Activated T-cell treated with anti-CD3 and anti-CD28 coated beads, Interleukin-2, amount 50 U/mL, for 24 hours (primary cell): ENCODE measurements at regions not wholly inside any gene's neighbourhood (a gene's known extent, or its start where the extent isn't known, plus 50 kb on each side); places are given as distances from the start of the nearest gene placed in this dataset.

Experiments used
- DNase-seq: peaks from one replicate; pipeline ENCODE4 v3.0.0-alpha.2; 2020
- H3K27ac Mint-ChIP-seq: 2 replicates; pipeline ENCODE4 v1.8.0; 2020; ENCODE audit warnings: mild to moderate bottlenecking, mixed read lengths
- H3K27me3 Mint-ChIP-seq: 2 replicates; pipeline ENCODE4 v1.8.0; 2020; ENCODE audit warnings: mixed read lengths
- H3K36me3 Mint-ChIP-seq: 2 replicates; pipeline ENCODE4 v1.8.0; 2020; ENCODE audit warnings: low read depth, mixed read lengths
- H3K4me1 Mint-ChIP-seq: 2 replicates; pipeline ENCODE4 v1.8.0; 2020; ENCODE audit warnings: low read depth, mixed read lengths
- H3K4me3 Mint-ChIP-seq: 2 replicates; pipeline ENCODE4 v1.8.0; 2020; ENCODE audit warnings: mild to moderate bottlenecking, moderate library complexity, mixed read lengths
- H3K9me3 Mint-ChIP-seq: 2 replicates; pipeline ENCODE4 v1.8.0; 2020; ENCODE audit warnings: mixed read lengths

DNA sequence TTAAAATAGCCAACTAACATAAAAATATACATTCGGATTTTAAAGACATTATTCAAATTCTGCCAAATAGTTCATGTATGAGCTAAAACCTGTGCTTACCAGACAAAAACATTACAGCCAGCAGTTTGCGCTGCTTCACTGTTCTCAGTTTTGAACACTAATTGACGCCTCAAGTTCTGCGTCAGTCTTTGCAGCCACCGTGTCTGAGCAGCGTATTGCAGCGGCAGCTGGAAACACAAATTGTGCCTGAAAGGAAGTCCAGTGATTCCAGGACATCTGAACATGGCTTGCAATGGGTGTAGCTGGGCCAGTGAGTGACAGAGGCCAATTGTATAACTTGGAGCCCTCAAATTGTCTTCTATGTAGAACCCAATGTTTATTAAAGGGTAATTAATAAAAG lies 267.6 kb downstream of the TFCP2L1 start:
- Mint-ChIP-seq H3K9me3 (no peaks in the 10 kb centered on the region), H3K4me3 (no peak overlapping the region), H3K27ac (no peak overlapping the region), H3K27me3 (peaks cover 17% of the 10 kb centered on the region), H3K4me1 (no peaks in the 10 kb centered on the region), H3K36me3 (no peaks in the 10 kb centered on the region)
- no peak for DNase-seq

DNA sequence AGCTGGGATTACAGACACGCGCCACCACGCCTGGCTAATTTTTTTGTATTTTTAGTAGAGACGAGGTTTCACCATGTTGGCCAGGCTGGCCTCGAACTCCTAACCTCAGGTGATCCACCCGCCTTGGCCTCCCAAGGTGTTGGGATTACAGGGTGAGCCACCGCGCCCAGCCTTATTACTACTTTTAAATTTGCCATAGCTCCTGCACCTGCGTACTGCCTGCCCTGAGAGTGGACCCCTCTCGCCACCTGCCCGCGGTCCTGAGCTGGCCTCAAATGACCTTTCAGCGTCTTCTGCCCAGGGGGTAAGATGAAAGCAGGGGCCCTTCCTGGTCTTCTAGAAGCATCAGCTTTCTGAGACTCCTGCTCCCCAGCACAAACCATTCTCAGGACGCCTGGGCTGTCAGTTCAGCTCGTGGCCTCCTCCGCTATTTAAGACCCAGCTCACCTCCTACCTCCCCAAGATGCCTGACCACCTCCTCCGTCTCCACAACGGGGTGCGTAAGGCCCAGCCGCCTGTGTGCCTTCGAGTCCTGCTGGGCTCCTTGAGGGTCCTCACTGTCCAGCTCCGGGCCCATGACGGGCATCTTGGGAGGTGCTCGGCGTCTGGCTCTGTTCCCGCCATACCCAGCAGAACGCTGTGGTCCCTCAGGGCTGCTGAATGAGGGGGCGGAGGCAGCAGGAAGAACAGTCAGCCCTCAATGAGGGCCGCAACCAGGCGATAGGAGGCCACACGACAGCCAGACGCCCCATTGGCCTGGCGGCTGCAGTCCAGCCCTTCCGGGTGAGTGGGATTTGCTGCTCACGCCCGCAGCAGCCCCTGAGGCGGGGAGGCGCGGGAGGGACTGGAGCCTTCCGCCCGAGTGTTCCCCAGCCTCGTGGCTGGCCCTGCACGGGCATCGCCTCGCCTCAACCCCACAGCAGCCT lies 266.6 kb downstream of the TFCP2L1 start:
- no peak overlapping the region for H3K4me3 Mint-ChIP-seq
- no peaks in the 10 kb centered on the region for H3K36me3 Mint-ChIP-seq
- no peaks in the 10 kb centered on the region for H3K4me1 Mint-ChIP-seq
- no peak for DNase-seq
- H3K27me3 Mint-ChIP-seq: peaks cover 17% of the 10 kb centered on the region
- H3K9me3 Mint-ChIP-seq: no peaks in the 10 kb centered on the region
- no peak overlapping the region for H3K27ac Mint-ChIP-seq

DNA sequence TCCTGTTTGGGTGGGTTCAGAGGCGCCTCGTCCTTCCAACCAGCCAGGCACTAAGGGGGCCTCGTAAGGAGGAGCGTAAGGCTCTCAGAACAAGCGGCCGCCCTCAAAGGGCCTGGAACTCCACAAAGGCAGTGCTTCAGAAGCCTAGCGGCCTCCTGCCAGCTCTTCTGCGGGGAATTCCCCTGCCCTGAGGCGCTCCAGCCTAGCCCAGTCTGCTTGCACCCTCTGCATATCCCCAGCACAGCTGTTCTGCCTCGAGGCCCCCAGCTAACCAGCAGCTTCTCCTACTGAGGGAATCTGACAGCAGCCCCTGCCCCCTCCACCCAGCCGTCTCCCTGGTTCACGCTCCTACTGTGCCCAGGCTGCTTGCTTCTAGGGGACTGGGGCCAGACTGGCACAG lies 265.9 kb downstream of the TFCP2L1 start:
- Mint-ChIP-seq H3K36me3 (no peaks in the 10 kb centered on the region), H3K4me3 (no peak overlapping the region), H3K4me1 (no peaks in the 10 kb centered on the region), H3K27me3 (peaks cover 17% of the 10 kb centered on the region), H3K27ac (no peak overlapping the region), H3K9me3 (peaks cover 3% of the 10 kb centered on the region)
- DNase-seq: no peak

GRCh38 chr2:121019756-121020155 lies 265.2 kb downstream of the TFCP2L1 start:
- no peak overlapping the region for H3K4me3 Mint-ChIP-seq
- DNase-seq: no peak
- no peaks in the 10 kb centered on the region for H3K4me1 Mint-ChIP-seq
- H3K27ac Mint-ChIP-seq: no peak overlapping the region
- no peaks in the 10 kb centered on the region for H3K36me3 Mint-ChIP-seq
- H3K27me3 Mint-ChIP-seq: peaks cover 17% of the 10 kb centered on the region
- peaks cover 3% of the 10 kb centered on the region for H3K9me3 Mint-ChIP-seq

DNA sequence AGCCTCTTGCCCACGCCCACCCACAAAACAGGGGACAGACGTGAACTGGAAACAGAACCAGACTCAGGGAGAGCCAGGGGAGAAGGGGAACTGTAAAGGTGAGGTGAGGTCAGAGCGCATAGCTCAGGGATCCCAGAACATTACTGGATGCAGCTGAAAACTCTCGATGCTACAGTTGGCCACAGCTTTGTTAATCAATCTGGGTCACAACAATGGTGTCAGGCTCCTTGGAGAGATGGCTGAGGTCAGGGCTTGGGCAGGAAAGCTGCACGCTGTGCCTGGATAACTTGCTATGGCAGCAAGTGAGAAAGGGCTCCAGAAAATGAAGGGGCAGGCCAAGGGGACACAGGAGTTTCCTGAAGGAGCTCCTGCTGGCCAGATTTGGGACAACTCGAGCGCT lies 263.3 kb downstream of the TFCP2L1 start:
- peaks cover 3% of the 10 kb centered on the region for H3K9me3 Mint-ChIP-seq
- no peak overlapping the region for H3K4me3 Mint-ChIP-seq

GRCh38 chr2:121028577-121028976 lies 256.4 kb downstream of the TFCP2L1 start:
- Mint-ChIP-seq H3K27me3 (peaks cover 13% of the 10 kb centered on the region), H3K27ac (no peak overlapping the region), H3K36me3 (no peaks in the 10 kb centered on the region), H3K4me1 (no peaks in the 10 kb centered on the region), H3K4me3 (no peak overlapping the region), H3K9me3 (peaks cover 3% of the 10 kb centered on the region)
- no peak for DNase-seq

More for the DNA sequence above, 263.3 kb downstream of the TFCP2L1 start:
- no peaks in the 10 kb centered on the region for H3K4me1 Mint-ChIP-seq
- no peaks in the 10 kb centered on the region for H3K36me3 Mint-ChIP-seq
- peaks cover 15% of the 10 kb centered on the region for H3K27me3 Mint-ChIP-seq
- no peak overlapping the region for H3K27ac Mint-ChIP-seq
- no peak for DNase-seq

- no peaks in the 10 kb centered on the region for H3K36me3 Mint-ChIP-seq
- no peaks in the 10 kb centered on the region for H3K4me1 Mint-ChIP-seq
- no peak for DNase-seq
- no peaks in the 10 kb centered on the region for H3K9me3 Mint-ChIP-seq
- H3K27me3 Mint-ChIP-seq: peaks cover 16% of the 10 kb centered on the region
- H3K27ac Mint-ChIP-seq: no peak overlapping the region
- H3K4me3 Mint-ChIP-seq: no peak overlapping the region
Observed at GRCh38 chr2:121030523-121030922, 254.5 kb downstream of the TFCP2L1 start.

DNA sequence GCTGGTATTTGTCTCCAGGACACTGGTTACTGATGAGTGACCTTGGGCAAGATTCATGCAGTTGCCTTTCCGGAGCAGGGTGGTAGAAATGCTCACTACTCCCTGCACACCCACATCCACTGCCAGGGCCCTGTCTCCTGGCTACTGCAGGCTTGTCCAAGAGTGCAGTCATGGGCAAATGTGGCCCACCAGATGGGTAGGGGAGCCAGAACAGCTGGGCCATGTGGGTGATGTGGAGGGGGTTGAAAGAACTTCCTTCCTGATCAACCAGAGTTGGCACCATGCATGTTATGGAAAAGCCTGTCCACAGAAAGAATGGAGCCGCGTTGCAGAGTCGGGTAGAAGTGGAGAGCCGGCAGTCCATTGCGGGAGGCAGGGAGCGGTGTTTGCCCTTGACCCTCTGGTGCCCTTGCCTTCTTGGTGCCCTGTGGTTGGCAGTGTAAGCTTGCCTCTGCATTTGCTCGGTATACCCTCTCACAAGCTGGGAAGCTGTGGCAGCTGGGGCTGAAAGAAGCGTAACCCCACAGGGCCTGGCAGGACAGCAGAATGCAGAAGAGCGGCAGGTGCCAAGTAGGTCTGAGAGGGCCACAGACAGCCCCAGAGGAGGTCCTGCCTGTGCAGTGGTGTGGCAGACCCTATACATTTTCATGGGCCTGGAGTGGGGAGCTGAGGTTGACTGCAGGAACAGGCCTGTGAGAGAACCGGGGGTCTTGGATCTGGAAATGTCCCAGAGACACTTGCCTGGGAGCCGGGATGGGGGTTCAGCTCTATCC lies 253.2 kb downstream of the TFCP2L1 start:
- Mint-ChIP-seq H3K4me3 (no peak overlapping the region), H3K27ac (no peak overlapping the region), H3K9me3 (no peaks in the 10 kb centered on the region), H3K27me3 (peaks cover 16% of the 10 kb centered on the region), H3K4me1 (no peaks in the 10 kb centered on the region), H3K36me3 (no peaks in the 10 kb centered on the region)
- DNase-seq: no peak

DNA sequence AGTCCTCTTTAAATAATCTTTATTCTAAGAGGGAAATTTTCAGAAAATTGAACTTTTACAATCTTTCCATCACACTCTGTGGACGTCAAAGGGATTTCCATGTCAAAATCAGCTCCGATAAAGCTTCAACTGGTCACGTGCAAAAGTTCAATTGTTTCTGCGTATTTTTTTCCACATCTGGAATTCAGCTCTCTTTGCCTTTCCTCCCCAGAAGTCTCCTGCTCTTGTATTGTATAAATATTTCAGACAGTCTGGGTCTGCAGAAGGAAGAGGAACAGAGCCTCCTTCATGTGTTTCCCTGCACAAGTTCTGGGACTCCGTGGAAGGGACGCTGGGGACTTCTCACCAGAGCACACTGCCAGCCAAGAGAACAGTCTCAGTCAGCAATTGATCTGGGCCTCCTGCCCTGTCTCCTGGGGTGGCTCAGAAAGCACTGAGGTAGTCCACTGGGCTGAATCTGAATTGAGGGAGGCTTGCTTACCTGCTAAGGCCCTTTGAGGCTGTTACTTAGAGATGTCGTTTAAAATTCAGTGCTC lies 251.5 kb downstream of the TFCP2L1 start:
- H3K9me3 Mint-ChIP-seq: no peaks in the 10 kb centered on the region
- H3K27ac Mint-ChIP-seq: no peak overlapping the region
- peaks cover 20% of the 10 kb centered on the region for H3K27me3 Mint-ChIP-seq
- DNase-seq: no peak
- no peak overlapping the region for H3K4me3 Mint-ChIP-seq
- no peaks in the 10 kb centered on the region for H3K4me1 Mint-ChIP-seq
- H3K36me3 Mint-ChIP-seq: no peaks in the 10 kb centered on the region

DNA sequence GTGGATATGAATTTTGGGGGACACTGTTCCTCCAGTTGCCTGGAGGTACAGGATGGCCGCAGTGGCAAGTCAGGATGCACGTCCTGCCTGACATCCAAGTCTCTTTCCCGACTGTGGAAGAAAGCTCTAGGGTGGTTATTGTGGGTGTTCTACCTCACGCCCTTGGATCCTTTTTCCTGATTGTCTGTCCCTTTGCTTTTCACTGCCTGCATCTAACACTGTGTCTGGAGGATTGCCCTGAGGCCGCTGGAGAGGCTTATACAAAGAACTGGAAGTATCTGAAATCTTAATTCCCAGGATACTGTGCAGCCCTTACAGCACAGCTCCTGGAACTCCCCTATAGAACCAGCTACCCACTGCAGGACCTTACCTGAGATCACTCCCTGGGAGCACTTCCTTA lies 250.5 kb downstream of the TFCP2L1 start:
- H3K4me1 Mint-ChIP-seq: no peaks in the 10 kb centered on the region
- H3K27me3 Mint-ChIP-seq: peaks cover 20% of the 10 kb centered on the region
- no peaks in the 10 kb centered on the region for H3K36me3 Mint-ChIP-seq
- no peak overlapping the region for H3K27ac Mint-ChIP-seq
- no peaks in the 10 kb centered on the region for H3K9me3 Mint-ChIP-seq
- no peak for DNase-seq
- no peak overlapping the region for H3K4me3 Mint-ChIP-seq

DNA sequence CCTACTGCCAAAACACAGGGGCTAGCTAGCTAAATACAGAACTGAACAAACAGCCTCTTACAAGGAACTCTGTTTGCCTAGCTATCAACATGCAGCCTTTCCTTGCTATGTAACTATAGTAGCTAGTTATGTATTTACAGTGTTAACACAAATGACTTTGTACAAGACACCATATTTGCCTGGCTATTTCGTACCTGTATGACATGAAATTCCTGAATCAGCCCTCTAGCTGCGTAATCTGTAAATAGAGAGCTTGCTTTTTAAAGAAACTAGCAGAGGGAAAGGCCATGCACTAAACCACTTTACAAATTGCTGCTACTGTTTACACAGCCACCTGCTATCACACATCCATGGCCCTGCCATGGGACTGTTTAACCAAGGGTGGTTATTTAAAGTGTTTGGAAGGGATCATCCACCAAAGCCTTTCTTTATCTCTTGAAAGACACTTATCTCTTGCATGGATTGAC lies 248.7 kb downstream of the TFCP2L1 start:
- peaks cover 12% of the 10 kb centered on the region for H3K27me3 Mint-ChIP-seq
- H3K4me1 Mint-ChIP-seq: no peaks in the 10 kb centered on the region
- DNase-seq: no peak
- H3K4me3 Mint-ChIP-seq: no peak overlapping the region
- no peaks in the 10 kb centered on the region for H3K9me3 Mint-ChIP-seq
- no peak overlapping the region for H3K27ac Mint-ChIP-seq
- H3K36me3 Mint-ChIP-seq: no peaks in the 10 kb centered on the region

DNA sequence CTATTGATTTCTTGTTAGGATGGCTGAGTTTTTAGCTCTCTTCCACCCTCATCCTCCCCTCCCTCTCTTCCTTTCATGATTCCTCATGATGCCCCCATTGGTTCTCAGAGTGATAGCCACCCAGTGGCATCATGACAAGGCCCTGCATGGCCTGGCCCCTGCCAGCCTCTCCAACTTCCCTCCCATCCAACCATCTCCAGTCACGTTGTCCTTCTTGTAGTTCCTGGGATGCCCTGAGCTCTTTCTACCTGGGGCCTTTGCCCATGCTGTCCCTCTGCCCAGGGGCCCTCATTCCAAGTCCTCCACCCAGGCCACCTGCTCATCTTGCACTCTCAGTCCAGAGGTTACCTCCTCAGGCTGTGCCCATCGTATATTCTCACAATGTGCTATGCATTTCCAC lies 247.5 kb downstream of the TFCP2L1 start:
- no peaks in the 10 kb centered on the region for H3K4me1 Mint-ChIP-seq
- no peak overlapping the region for H3K27ac Mint-ChIP-seq
- no peaks in the 10 kb centered on the region for H3K36me3 Mint-ChIP-seq
- DNase-seq: no peak
- H3K9me3 Mint-ChIP-seq: no peaks in the 10 kb centered on the region
- H3K27me3 Mint-ChIP-seq: peaks cover 7% of the 10 kb centered on the region
- H3K4me3 Mint-ChIP-seq: no peak overlapping the region

- H3K4me1 Mint-ChIP-seq: no peaks in the 10 kb centered on the region
- no peak overlapping the region for H3K27ac Mint-ChIP-seq
- no peaks in the 10 kb centered on the region for H3K36me3 Mint-ChIP-seq
- no peak for DNase-seq
- H3K27me3 Mint-ChIP-seq: peaks cover 7% of the 10 kb centered on the region
- no peak overlapping the region for H3K4me3 Mint-ChIP-seq
- no peaks in the 10 kb centered on the region for H3K9me3 Mint-ChIP-seq
Observed at GRCh38 chr2:121038031-121038430, 247.0 kb downstream of the TFCP2L1 start.

GRCh38 chr2:121038431-121038830 lies 246.6 kb downstream of the TFCP2L1 start:
- no peaks in the 10 kb centered on the region for H3K36me3 Mint-ChIP-seq
- no peaks in the 10 kb centered on the region for H3K4me1 Mint-ChIP-seq
- peaks cover 7% of the 10 kb centered on the region for H3K27me3 Mint-ChIP-seq
- H3K27ac Mint-ChIP-seq: no peak overlapping the region
- no peak for DNase-seq
- H3K4me3 Mint-ChIP-seq: no peak overlapping the region
- no peaks in the 10 kb centered on the region for H3K9me3 Mint-ChIP-seq
